ENCODE measurements at regions not wholly inside any gene's neighbourhood (a gene's known extent, or its start where the extent isn't known, plus 50 kb on each side); places are given as distances from the start of the nearest gene placed in this dataset.

GRCh38 chr1:83813576-83813975 lies 185.4 kb downstream of the TTLL7 start:
- DNase-seq (ENCODE audit: insufficient read length): no peak
- TF ChIP-seq TAF1 (IDR thresholded peaks at IDR 0.05; ENCODE audit: borderline replicate concordance, low read depth, low read length) (no peak), POLR2AphosphoS5 (IDR thresholded peaks at IDR 0.05; ENCODE audit: low read depth, low read length) (no peak), POLR2A (IDR thresholded peaks at IDR 0.05; ENCODE audit: low read depth, low read length) (no peak)
- no peak for FAIRE-seq

- TF ChIP-seq POLR2AphosphoS5 (IDR thresholded peaks at IDR 0.05; ENCODE audit: low read depth, low read length) (no peak), POLR2A (IDR thresholded peaks at IDR 0.05; ENCODE audit: low read depth, low read length) (no peak), TAF1 (IDR thresholded peaks at IDR 0.05; ENCODE audit: borderline replicate concordance, low read depth, low read length) (no peak)
- DNase-seq (ENCODE audit: insufficient read length) (no peak), FAIRE-seq (no peak)
Measured at GRCh38 chr1:83810144-83810543, 188.8 kb downstream of the TTLL7 start.

GRCh38 chr1:83808536-83808935 lies 190.4 kb downstream of the TTLL7 start:
- TF ChIP-seq POLR2A (IDR thresholded peaks at IDR 0.05; ENCODE audit: low read depth, low read length): no peak
- no peak for TF ChIP-seq TAF1 (IDR thresholded peaks at IDR 0.05; ENCODE audit: borderline replicate concordance, low read depth, low read length)
- no peak for TF ChIP-seq POLR2AphosphoS5 (IDR thresholded peaks at IDR 0.05; ENCODE audit: low read depth, low read length)
- DNase-seq (ENCODE audit: insufficient read length) (no peak), FAIRE-seq (no peak)

- FAIRE-seq: no peak
- DNase-seq (ENCODE audit: insufficient read length): no peak
- TF ChIP-seq POLR2AphosphoS5 (IDR thresholded peaks at IDR 0.05; ENCODE audit: low read depth, low read length) (no peak), POLR2A (IDR thresholded peaks at IDR 0.05; ENCODE audit: low read depth, low read length) (no peak), TAF1 (IDR thresholded peaks at IDR 0.05; ENCODE audit: borderline replicate concordance, low read depth, low read length) (no peak)
Measured at GRCh38 chr1:83807821-83808220, 191.1 kb downstream of the TTLL7 start.

GRCh38 chr1:83807231-83807630 lies 191.7 kb downstream of the TTLL7 start:
- no peak for DNase-seq (ENCODE audit: insufficient read length)
- TF ChIP-seq POLR2AphosphoS5 (IDR thresholded peaks at IDR 0.05; ENCODE audit: low read depth, low read length) (no peak), TAF1 (IDR thresholded peaks at IDR 0.05; ENCODE audit: borderline replicate concordance, low read depth, low read length) (no peak), POLR2A (IDR thresholded peaks at IDR 0.05; ENCODE audit: low read depth, low read length) (no peak)
- no peak for FAIRE-seq

GRCh38 chr1:83805921-83806320 lies 193.0 kb downstream of the TTLL7 start:
- DNase-seq (ENCODE audit: insufficient read length) (no peak), FAIRE-seq (no peak)
- TF ChIP-seq TAF1 (IDR thresholded peaks at IDR 0.05; ENCODE audit: borderline replicate concordance, low read depth, low read length) (no peak), POLR2AphosphoS5 (IDR thresholded peaks at IDR 0.05; ENCODE audit: low read depth, low read length) (no peak), POLR2A (IDR thresholded peaks at IDR 0.05; ENCODE audit: low read depth, low read length) (no peak)

GRCh38 chr1:83802460-83803152 lies 196.3 kb downstream of the TTLL7 start:
- FAIRE-seq (no peak), DNase-seq (ENCODE audit: insufficient read length) (no peak)
- TF ChIP-seq TAF1 (IDR thresholded peaks at IDR 0.05; ENCODE audit: borderline replicate concordance, low read depth, low read length) (no peak), POLR2A (IDR thresholded peaks at IDR 0.05; ENCODE audit: low read depth, low read length) (no peak), POLR2AphosphoS5 (IDR thresholded peaks at IDR 0.05; ENCODE audit: low read depth, low read length) (no peak)

GRCh38 chr1:83802023-83802422 lies 196.9 kb downstream of the TTLL7 start:
- no peak for FAIRE-seq
- no peak for DNase-seq (ENCODE audit: insufficient read length)

GRCh38 chr1:83800066-83800465 lies 198.9 kb downstream of the TTLL7 start:
- FAIRE-seq (no peak), DNase-seq (ENCODE audit: insufficient read length) (no peak)
- TF ChIP-seq POLR2A (IDR thresholded peaks at IDR 0.05; ENCODE audit: low read depth, low read length): no peak
- TF ChIP-seq POLR2AphosphoS5 (IDR thresholded peaks at IDR 0.05; ENCODE audit: low read depth, low read length): no peak
- TF ChIP-seq TAF1 (IDR thresholded peaks at IDR 0.05; ENCODE audit: borderline replicate concordance, low read depth, low read length): no peak

More at GRCh38 chr1:83802023-83802422, 196.9 kb downstream of the TTLL7 start:
- no peak for TF ChIP-seq POLR2AphosphoS5 (IDR thresholded peaks at IDR 0.05; ENCODE audit: low read depth, low read length)
- TF ChIP-seq POLR2A (IDR thresholded peaks at IDR 0.05; ENCODE audit: low read depth, low read length): no peak
- no peak for TF ChIP-seq TAF1 (IDR thresholded peaks at IDR 0.05; ENCODE audit: borderline replicate concordance, low read depth, low read length)

GRCh38 chr1:83799594-83799993 lies 199.3 kb downstream of the TTLL7 start:
- TF ChIP-seq TAF1 (IDR thresholded peaks at IDR 0.05; ENCODE audit: borderline replicate concordance, low read depth, low read length) (no peak), POLR2AphosphoS5 (IDR thresholded peaks at IDR 0.05; ENCODE audit: low read depth, low read length) (no peak), POLR2A (IDR thresholded peaks at IDR 0.05; ENCODE audit: low read depth, low read length) (no peak)
- no peak for DNase-seq (ENCODE audit: insufficient read length)
- no peak for FAIRE-seq

- TF ChIP-seq POLR2AphosphoS5 (IDR thresholded peaks at IDR 0.05; ENCODE audit: low read depth, low read length) (no peak), POLR2A (IDR thresholded peaks at IDR 0.05; ENCODE audit: low read depth, low read length) (no peak), TAF1 (IDR thresholded peaks at IDR 0.05; ENCODE audit: borderline replicate concordance, low read depth, low read length) (no peak)
- no peak for FAIRE-seq
- DNase-seq (ENCODE audit: insufficient read length): no peak
Measured at GRCh38 chr1:83798965-83799364, 200.0 kb downstream of the TTLL7 start.

- DNase-seq (ENCODE audit: insufficient read length) (no peak), FAIRE-seq (no peak)
- no peak for TF ChIP-seq POLR2A (IDR thresholded peaks at IDR 0.05; ENCODE audit: low read depth, low read length)
- TF ChIP-seq TAF1 (IDR thresholded peaks at IDR 0.05; ENCODE audit: borderline replicate concordance, low read depth, low read length): no peak
- TF ChIP-seq POLR2AphosphoS5 (IDR thresholded peaks at IDR 0.05; ENCODE audit: low read depth, low read length): no peak
Measured at GRCh38 chr1:83796409-83796808, 202.5 kb downstream of the TTLL7 start.
